Kidney (tissue), 13 donors: ENCODE measurements at regions not wholly inside any gene's neighbourhood (a gene's known extent, or its start where the extent isn't known, plus 50 kb on each side); places are given as distances from the start of the nearest gene placed in this dataset.

Experiments
- DNase-seq, 5 donors: peaks; one replicate each; pipeline ENCODE4 v3.0.0-alpha.2; 2013 to 2020
- FAIRE-seq: peaks from 2 replicates; lab custom pipeline; 2012; peaks lifted over from hg19 to GRCh38; lab: Jason Lieb, UNC
- H3K27ac ChIP-seq, 2 donors: one replicate each; pipeline ENCODE4 v1.7.0; 2013; ENCODE audit warnings: low read depth in 2 of 2, low read length in 2 of 2, inconsistent platforms in 1 of 2
- H3K27me3 ChIP-seq: one replicate; pipeline ENCODE4 v1.7.1; 2013; ENCODE audit warnings: low read length, inconsistent platforms; ENCODE audit not compliant: control insufficient read depth, insufficient read depth
- H3K36me3 ChIP-seq, 3 donors: one replicate each; pipeline versions ENCODE4 v1.7.0 to v1.7.1; 2013; ENCODE audit warnings: low read length in 3 of 3, control low read depth in 1 of 3, inconsistent platforms in 1 of 3; ENCODE audit not compliant: insufficient read depth in 3 of 3, control insufficient read depth in 2 of 3
- H3K4me1 ChIP-seq, 3 donors: one replicate each; pipeline versions ENCODE4 v1.7.0 to v1.7.1; 2013; ENCODE audit warnings: low read length in 3 of 3, inconsistent platforms in 1 of 3, low read depth in 1 of 3; ENCODE audit not compliant: control insufficient read depth in 2 of 3, insufficient read depth in 2 of 3
- H3K4me3 ChIP-seq, 3 donors: one replicate each; pipeline versions ENCODE4 v1.7.0 to v1.8.1; 2013; ENCODE audit warnings: low read length in 3 of 3, control low read depth in 1 of 3, inconsistent platforms in 1 of 3
- H3K9ac ChIP-seq, 3 donors: one replicate each; pipeline versions ENCODE4 v1.7.0 to v1.7.1; 2013; ENCODE audit warnings: low read length in 3 of 3, control low read depth in 1 of 3, inconsistent platforms in 1 of 3
- H3K9me3 ChIP-seq, 3 donors: one replicate each; pipeline versions ENCODE4 v1.7.0 to v1.7.1; 2013; ENCODE audit warnings: low read length in 3 of 3, control low read depth in 1 of 3, inconsistent platforms in 1 of 3; ENCODE audit not compliant: control insufficient read depth in 2 of 3, insufficient read depth in 1 of 3
- CTCF ChIP-seq: IDR thresholded peaks from 3 replicates; pipeline ENCODE4 v1.5.1; 2012; ENCODE audit warnings: mild to moderate bottlenecking, moderate library complexity, borderline replicate concordance; ENCODE audit not compliant: insufficient read depth; ENCODE audit errors: extremely low read depth
- intact Hi-C: fragments of 100-400 bp; cut with DNase I; formaldehyde crosslinking; loops from one replicate; pipeline ENCODE4 v1.11.1; 2022
- donor health status: control.
- donor health status: control.
- donor health status: control.
- donor health status: control.
- donor health status: control.
- donor health status: DM: yes; HTN: yes; CAD: no.
- donor health status: Normal renal cell carcinoma (clear cell type).

GRCh38 chr9:135326633-135327152 is 152.9 kb upstream of the PPP1R26 start:
- Histone ChIP-seq H3K27me3 (no peaks in the 10 kb centered on the region), H3K9me3 (peaks cover 0 to 5% (median 0%) of the 10 kb centered on the region in 3 donors), H3K27ac (no peak overlapping the region), H3K36me3 (no peaks in the 10 kb centered on the region), H3K4me1 (no peaks in the 10 kb centered on the region), H3K4me3 (no peak overlapping the region), H3K9ac (no peak overlapping the region)
- TF ChIP-seq CTCF, result no peak
- FAIRE-seq (no peak), DNase-seq (peak in 1 of 5 donors; percentile 26)
- intact Hi-C loops, result no loop called here

- intact Hi-C loops, result no loop called here
- Histone ChIP-seq H3K27ac (no peak overlapping the region), H3K9ac (no peak overlapping the region), H3K4me3 (no peak overlapping the region), H3K4me1 (no peaks in the 10 kb centered on the region), H3K27me3 (no peaks in the 10 kb centered on the region), H3K9me3 (peaks cover 0 to 5% (median 0%) of the 10 kb centered on the region in 3 donors), H3K36me3 (no peaks in the 10 kb centered on the region)
- no peak for TF ChIP-seq CTCF
- no peak for FAIRE-seq
- DNase-seq, result peak in 2 of 5 donors; percentile 7 to 38
Observed at GRCh38 chr9:135328485-135329417, 150.8 kb upstream of the PPP1R26 start.

GRCh38 chr9:135329571-135330306 is 149.8 kb upstream of the PPP1R26 start:
- FAIRE-seq (no peak), DNase-seq (peak; percentile 47 to 69 (median 56))
- Histone ChIP-seq H3K27ac (no peak overlapping the region), H3K36me3 (no peaks in the 10 kb centered on the region), H3K9me3 (peaks cover 0 to 5% (median 0%) of the 10 kb centered on the region in 3 donors), H3K27me3 (no peaks in the 10 kb centered on the region), H3K9ac (no peak overlapping the region), H3K4me1 (no peaks in the 10 kb centered on the region), H3K4me3 (no peak overlapping the region)
- no peak for TF ChIP-seq CTCF
- intact Hi-C loops, result loop anchor here (5.0 kb wide), 1 partner anchor 62 kb away; no protein-coding TSS in a partner anchor
